Activated T-cell treated with anti-CD3 and anti-CD28 coated beads for 24 hours (primary cell): ENCODE measurements at regions not wholly inside any gene's neighbourhood (a gene's known extent, or its start where the extent isn't known, plus 50 kb on each side); places are given as distances from the start of the nearest gene placed in this dataset.

Source experiments
- DNase-seq: peaks from one replicate; pipeline ENCODE4 v3.0.0-alpha.2; 2020; ENCODE audit warnings: low read depth

- no peak for DNase-seq
These were observed 709.6 kb upstream of the MARCKS start for GRCh38 chr6:113147544-113147943.

- no peak for DNase-seq
These were observed 708.6 kb upstream of the MARCKS start for GRCh38 chr6:113148566-113148965.

DNA sequence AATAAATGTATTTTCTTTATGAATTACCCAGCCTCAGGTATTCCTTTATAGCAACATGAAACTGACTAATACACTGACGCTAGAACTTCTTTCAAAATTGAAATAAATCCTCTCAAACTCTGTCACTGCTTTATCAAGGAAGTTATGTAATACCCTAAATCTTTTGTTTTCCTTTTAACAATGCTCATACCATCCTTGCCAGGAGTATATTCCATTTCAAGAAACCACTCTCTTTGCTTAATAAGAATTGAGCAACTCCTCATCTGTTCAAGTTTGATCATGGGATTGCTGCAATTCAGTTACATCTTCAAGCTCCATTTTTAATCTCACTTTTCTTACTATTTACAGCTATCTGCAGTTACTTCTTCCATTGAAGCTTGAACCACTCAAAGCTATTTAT, 707.6 kb upstream of the MARCKS start:
- no peak for DNase-seq

- no peak for DNase-seq
These were observed 696.7 kb upstream of the MARCKS start for GRCh38 chr6:113160306-113161017.

DNA sequence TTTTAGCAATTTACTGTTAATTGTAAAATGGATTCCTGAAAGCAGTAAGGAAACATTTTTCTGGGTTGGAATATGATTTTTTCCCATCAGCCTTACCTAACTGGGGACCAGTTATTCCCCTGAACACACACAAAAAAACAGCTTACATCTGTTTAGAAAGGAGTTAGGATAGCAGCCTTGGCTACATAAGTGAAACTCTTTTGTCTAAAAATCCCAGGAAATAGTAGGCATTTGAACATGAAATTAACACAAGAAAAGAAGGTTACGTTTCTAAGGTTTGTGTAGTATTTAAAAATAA, 696.2 kb upstream of the MARCKS start:
- DNase-seq = no peak

DNA sequence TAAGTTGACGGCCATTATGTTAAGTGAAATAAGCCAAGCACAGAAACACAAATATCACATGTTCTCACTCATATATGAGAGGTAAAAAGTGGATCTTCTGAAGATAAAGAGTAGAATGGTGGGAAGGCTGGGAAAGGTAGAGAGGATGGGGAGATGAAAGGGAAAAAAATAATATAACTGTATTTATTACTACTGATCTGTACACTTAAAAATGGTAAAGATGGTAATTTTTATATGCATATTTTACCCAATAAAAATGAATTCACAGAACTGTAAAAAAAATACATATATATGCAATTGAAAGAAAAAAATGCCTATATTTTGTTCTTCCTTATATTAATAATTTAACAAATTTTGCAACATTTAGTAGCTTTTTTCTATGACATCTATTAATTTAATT, 694.4 kb upstream of the MARCKS start:
- DNase-seq = no peak

DNA sequence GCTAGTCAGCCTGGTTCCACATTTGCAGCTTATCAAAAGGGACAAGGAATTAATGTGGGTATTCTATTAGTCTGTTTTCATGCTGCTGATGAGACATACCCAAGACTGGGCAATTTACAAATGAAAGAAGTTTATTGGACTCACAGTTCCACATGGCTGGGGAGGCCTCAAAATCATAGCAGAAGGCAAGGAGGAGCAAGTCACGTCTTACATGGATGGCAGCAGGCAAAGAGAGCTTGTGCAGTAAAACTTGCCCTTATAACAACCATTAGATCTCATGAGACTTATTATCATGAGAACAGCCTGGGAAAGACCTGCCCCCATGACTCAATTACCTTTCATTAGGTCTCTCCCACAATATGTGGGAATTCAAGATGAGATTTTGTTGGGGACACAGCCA, 689.1 kb upstream of the MARCKS start:
- DNase-seq = no peak

GRCh38 chr6:113169484-113169883, 687.7 kb upstream of the MARCKS start:
- DNase-seq = no peak

GRCh38 chr6:113170454-113170853, 686.7 kb upstream of the MARCKS start:
- no peak for DNase-seq

- no peak for DNase-seq
These were observed 685.3 kb upstream of the MARCKS start for GRCh38 chr6:113171882-113172281.

- DNase-seq = no peak
These were observed 684.6 kb upstream of the MARCKS start for GRCh38 chr6:113172531-113172966.

GRCh38 chr6:113178349-113178748, 678.8 kb upstream of the MARCKS start:
- no peak for DNase-seq

GRCh38 chr6:113181164-113181563, 676.0 kb upstream of the MARCKS start:
- DNase-seq = no peak

- no peak for DNase-seq
These were observed 674.6 kb upstream of the MARCKS start for GRCh38 chr6:113182370-113183141.

- no peak for DNase-seq
These were observed 672.9 kb upstream of the MARCKS start for GRCh38 chr6:113184291-113184690.

DNA sequence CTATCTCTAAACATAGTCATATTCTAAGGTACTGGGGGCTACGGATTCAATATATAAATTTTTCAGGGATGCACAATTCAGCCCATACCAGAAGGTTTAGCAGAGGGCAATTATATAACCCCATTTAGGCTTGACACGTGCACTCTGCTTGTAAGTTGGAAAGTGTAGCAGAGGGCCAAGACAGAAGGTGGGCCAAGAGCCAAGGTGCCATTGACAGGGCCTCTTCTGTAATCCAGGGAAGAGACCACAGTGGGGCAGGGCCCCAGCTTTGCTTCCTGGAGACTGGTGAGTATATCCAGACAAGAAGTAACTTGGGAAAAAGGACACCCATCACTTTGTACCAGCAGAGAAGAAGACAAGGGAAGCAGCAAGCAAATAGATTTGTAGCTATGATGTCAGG, 672.4 kb upstream of the MARCKS start:
- DNase-seq = no peak

GRCh38 chr6:113185299-113185698, 671.8 kb upstream of the MARCKS start:
- DNase-seq = no peak

DNA sequence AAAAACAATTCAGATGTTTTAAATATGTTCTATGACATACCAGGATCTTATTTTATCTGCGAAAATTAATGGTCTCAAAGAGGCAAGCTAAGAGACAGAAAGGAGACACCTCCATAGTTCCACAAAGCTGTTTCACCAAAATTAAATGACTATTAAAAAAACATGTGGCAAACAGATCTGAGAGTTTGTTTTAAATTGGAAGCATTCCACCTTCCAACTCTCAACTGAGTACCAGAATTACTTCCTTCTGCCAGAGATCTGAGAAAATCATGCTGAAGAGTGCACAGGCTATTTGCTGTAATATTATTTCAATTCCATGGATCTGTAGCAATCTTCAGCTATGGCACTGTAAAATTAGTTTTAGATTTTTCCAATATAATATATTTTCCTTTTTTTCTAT, 669.5 kb upstream of the MARCKS start:
- no peak for DNase-seq

GRCh38 chr6:113188962-113189361, 668.2 kb upstream of the MARCKS start:
- no peak for DNase-seq

- no peak for DNase-seq
These were observed 667.0 kb upstream of the MARCKS start for GRCh38 chr6:113190170-113190569.

- no peak for DNase-seq
These were observed 663.1 kb upstream of the MARCKS start for GRCh38 chr6:113194090-113194489.

DNA sequence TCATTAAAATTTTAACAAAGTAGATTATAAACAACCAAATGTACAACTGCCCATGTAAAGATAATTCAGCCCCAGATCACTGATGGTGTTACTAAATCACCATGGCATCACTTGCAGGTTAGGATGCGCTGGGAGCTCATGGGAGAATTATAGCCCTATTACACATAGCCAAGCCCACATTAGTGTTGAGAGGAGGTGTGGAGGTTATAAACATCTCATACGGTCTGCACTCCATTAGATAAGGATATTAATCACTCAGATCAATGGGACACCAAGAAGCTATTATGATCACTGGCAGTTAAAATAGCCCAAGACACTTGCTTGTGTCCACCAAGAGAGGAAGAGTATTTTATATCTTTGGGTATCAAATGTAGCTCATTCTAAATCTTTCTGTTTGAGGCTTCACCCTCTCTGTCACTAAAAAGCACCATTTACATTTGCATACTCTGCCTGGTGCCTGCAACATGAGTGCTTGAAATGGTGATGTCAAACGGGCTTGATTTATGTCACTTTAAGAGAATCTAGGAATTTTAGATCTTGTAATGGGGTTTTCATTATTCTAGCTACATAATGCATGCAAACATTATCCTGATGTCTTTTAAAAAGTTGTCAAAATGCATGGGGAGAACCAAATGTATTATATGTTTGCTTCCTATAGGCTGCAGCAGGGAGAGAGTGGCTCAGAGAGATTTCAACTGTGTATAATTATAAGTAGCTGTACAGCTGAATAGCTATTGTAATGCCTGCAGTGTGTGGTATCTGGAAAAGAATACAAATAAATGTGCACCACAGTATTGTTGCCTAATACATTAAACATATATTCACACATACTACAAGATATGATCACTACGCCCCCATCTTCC, 654.1 kb upstream of the MARCKS start:
- no peak for DNase-seq

- no peak for DNase-seq
These were observed 653.4 kb upstream of the MARCKS start for GRCh38 chr6:113203715-113204110.
